OCI-LY1 (cell line): ENCODE measurements at regions not wholly inside any gene's neighbourhood (a gene's known extent, or its start where the extent isn't known, plus 50 kb on each side); places are given as distances from the start of the nearest gene placed in this dataset.

ENCODE experiments used
- CTCF ChIP-seq: fragments of 200-600 bp; sonication (generic), shearing (Covaris generic); IDR thresholded peaks from 2 replicates; pipeline ENCODE4 v1.5.1; 2017; ENCODE audit warnings: mild to moderate bottlenecking, antibody characterized with exemption, low read length, moderate library complexity, mixed read lengths
- EZH2 ChIP-seq: fragments of 200-600 bp; sonication (generic), shearing (Covaris generic); IDR thresholded peaks from 2 replicates; pipeline ENCODE4 v1.8.0; 2017; ENCODE audit warnings: borderline replicate concordance, mixed run types, mild to moderate bottlenecking, antibody characterized with exemption, low read length, moderate library complexity, mixed read lengths

- no peak for TF ChIP-seq EZH2
- no peak for TF ChIP-seq CTCF
Observed at GRCh38 chr5:125125031-125125823, 378.8 kb upstream of the ZNF608 start.
